H1 (cell line): ENCODE measurements at regions not wholly inside any gene's neighbourhood (a gene's known extent, or its start where the extent isn't known, plus 50 kb on each side); places are given as distances from the start of the nearest gene placed in this dataset.

Source experiments
- CBX5 ChIP-seq: fragments of 300-800, 300-1000 bp; sonication (generic); IDR thresholded peaks from 2 replicates; pipeline ENCODE4 v1.7.1; 2016; ENCODE audit warnings: antibody characterized with exemption, low read length, low read depth
- EZH2 ChIP-seq: fragments of 200-600 bp; sonication (generic); IDR thresholded peaks from 2 replicates; pipeline ENCODE4 v1.7.1; 2012; ENCODE audit warnings: low read depth, mild to moderate bottlenecking, moderate library complexity, low read length, inconsistent platforms; ENCODE audit not compliant: severe bottlenecking
- NRF1 ChIP-seq: IDR thresholded peaks from 2 replicates; pipeline ENCODE4 v1.6.1; 2011; ENCODE audit warnings: mild to moderate bottlenecking, low read depth, low read length, improper control_type of control experiment
- SP1 ChIP-seq: IDR thresholded peaks from 2 replicates; pipeline ENCODE4 v1.6.1; 2011; ENCODE audit warnings: low read depth, low read length
- SRF ChIP-seq: IDR thresholded peaks from 2 replicates; pipeline ENCODE4 v1.6.1; 2011; ENCODE audit warnings: mild to moderate bottlenecking, low read depth, low read length, moderate library complexity
- TBP ChIP-seq: IDR thresholded peaks from 2 replicates; pipeline ENCODE4 v1.6.1; 2011; ENCODE audit warnings: low read depth, low read length, improper control_type of control experiment

GRCh38 chr1:106954661-106955229 is 101.7 kb upstream of the PRMT6 start (continued):
- no peak for TF ChIP-seq CBX5
- TF ChIP-seq NRF1 = no peak
- no peak for TF ChIP-seq TBP
- TF ChIP-seq SRF = no peak
- TF ChIP-seq EZH2 = no peak
- TF ChIP-seq SP1 = no peak
